T-helper 1 cell treated with Interleukin-12 subunit alpha and Interleukin-12 subunit beta and Interleukin-4 antibody, amounts not matched to agents 30 ng/mL and 1 ng/mL, for 36 hours (primary cell): ENCODE measurements at regions not wholly inside any gene's neighbourhood (a gene's known extent, or its start where the extent isn't known, plus 50 kb on each side); places are given as distances from the start of the nearest gene placed in this dataset.
"Not testable (repeated sequence)": the region's sequence is repeated elsewhere in the genome, so short reads cannot be mapped to it uniquely, and the experiment has no call there.

Experiments used
- intact Hi-C: fragments of 100-400 bp; cut with micrococcal nuclease; formaldehyde crosslinking; loops from one replicate; pipeline ENCODE4 v1.15.1; 2024

- intact Hi-C loops: no loop called here
Observed at GRCh38 chr5:117191251-117191650, 616.6 kb upstream of the SEMA6A start.

GRCh38 chr5:117189784-117190183, 615.2 kb upstream of the SEMA6A start:
- intact Hi-C loops: no loop called here

GRCh38 chr5:117188211-117188610, 613.6 kb upstream of the SEMA6A start:
- intact Hi-C loops: no loop called here

GRCh38 chr5:117186751-117187150, 612.1 kb upstream of the SEMA6A start:
- intact Hi-C loops: no loop called here

- intact Hi-C loops: no loop called here
Observed at GRCh38 chr5:117183326-117183725, 608.7 kb upstream of the SEMA6A start.

- intact Hi-C loops: no loop called here
Observed at GRCh38 chr5:117182104-117182503, 607.5 kb upstream of the SEMA6A start.

- intact Hi-C loops: no loop called here
Observed at GRCh38 chr5:117177302-117177701, 602.7 kb upstream of the SEMA6A start.

GRCh38 chr5:117165068-117165467, 590.4 kb upstream of the SEMA6A start:
- intact Hi-C loops: no loop called here

GRCh38 chr5:117161718-117162335, 587.2 kb upstream of the SEMA6A start:
- intact Hi-C loops: no loop called here

- intact Hi-C loops: no loop called here
Observed at GRCh38 chr5:117160391-117160790, 585.8 kb upstream of the SEMA6A start.

- intact Hi-C loops: no loop called here
Observed at GRCh38 chr5:117149312-117149711, 574.7 kb upstream of the SEMA6A start.

- intact Hi-C loops: no loop called here
Observed at GRCh38 chr5:117144086-117144485, 569.5 kb upstream of the SEMA6A start.

- intact Hi-C loops: no loop called here
Observed at GRCh38 chr5:117143406-117143805, 568.8 kb upstream of the SEMA6A start.

- intact Hi-C loops: no loop called here
Observed at GRCh38 chr5:117138523-117138922, 563.9 kb upstream of the SEMA6A start.

- intact Hi-C loops: no loop called here
Observed at GRCh38 chr5:117135851-117136250, 561.2 kb upstream of the SEMA6A start.

- intact Hi-C loops: no loop called here
Observed at GRCh38 chr5:117133198-117133597, 558.6 kb upstream of the SEMA6A start.

- intact Hi-C loops: no loop called here
Observed at GRCh38 chr5:117131876-117132275, 557.3 kb upstream of the SEMA6A start.

GRCh38 chr5:117131048-117131679, 556.5 kb upstream of the SEMA6A start:
- intact Hi-C loops: no loop called here

- intact Hi-C loops: no loop called here
Observed at GRCh38 chr5:117118499-117118898, 543.9 kb upstream of the SEMA6A start.

GRCh38 chr5:117117314-117117713, 542.7 kb upstream of the SEMA6A start:
- intact Hi-C loops: not testable (repeated sequence)

GRCh38 chr5:117110548-117110947, 535.9 kb upstream of the SEMA6A start:
- intact Hi-C loops: no loop called here

GRCh38 chr5:117107859-117108258, 533.2 kb upstream of the SEMA6A start:
- intact Hi-C loops: no loop called here

GRCh38 chr5:117103703-117104102, 529.1 kb upstream of the SEMA6A start:
- intact Hi-C loops: no loop called here
